ENCODE measurements at regions not wholly inside any gene's neighbourhood (a gene's known extent, or its start where the extent isn't known, plus 50 kb on each side); places are given as distances from the start of the nearest gene placed in this dataset.

DNA sequence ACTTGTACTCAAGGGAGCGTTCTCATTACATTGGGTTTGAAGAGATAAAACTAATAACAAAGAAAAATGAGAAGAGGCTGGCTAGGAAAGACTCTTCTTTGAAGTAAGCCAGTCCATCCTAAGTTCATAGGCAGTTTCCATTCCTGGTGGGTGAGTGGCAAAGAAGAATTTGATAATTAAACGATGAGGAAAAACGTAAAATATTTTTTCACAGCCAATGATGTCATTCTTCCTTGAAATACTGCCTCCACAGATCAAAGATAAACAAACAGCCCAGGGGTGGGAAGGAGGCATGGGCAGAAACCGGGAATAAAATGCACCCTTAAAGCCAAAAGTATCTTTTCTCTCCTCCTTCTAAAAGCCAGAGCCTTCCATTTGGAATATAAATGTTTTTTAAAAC lies 346.6 kb downstream of the PMP22 start:
- TF ChIP-seq YY1 (IDR thresholded peaks at IDR 0.05; ENCODE audit: low read depth), result no peak
- TF ChIP-seq, protein P1, sequence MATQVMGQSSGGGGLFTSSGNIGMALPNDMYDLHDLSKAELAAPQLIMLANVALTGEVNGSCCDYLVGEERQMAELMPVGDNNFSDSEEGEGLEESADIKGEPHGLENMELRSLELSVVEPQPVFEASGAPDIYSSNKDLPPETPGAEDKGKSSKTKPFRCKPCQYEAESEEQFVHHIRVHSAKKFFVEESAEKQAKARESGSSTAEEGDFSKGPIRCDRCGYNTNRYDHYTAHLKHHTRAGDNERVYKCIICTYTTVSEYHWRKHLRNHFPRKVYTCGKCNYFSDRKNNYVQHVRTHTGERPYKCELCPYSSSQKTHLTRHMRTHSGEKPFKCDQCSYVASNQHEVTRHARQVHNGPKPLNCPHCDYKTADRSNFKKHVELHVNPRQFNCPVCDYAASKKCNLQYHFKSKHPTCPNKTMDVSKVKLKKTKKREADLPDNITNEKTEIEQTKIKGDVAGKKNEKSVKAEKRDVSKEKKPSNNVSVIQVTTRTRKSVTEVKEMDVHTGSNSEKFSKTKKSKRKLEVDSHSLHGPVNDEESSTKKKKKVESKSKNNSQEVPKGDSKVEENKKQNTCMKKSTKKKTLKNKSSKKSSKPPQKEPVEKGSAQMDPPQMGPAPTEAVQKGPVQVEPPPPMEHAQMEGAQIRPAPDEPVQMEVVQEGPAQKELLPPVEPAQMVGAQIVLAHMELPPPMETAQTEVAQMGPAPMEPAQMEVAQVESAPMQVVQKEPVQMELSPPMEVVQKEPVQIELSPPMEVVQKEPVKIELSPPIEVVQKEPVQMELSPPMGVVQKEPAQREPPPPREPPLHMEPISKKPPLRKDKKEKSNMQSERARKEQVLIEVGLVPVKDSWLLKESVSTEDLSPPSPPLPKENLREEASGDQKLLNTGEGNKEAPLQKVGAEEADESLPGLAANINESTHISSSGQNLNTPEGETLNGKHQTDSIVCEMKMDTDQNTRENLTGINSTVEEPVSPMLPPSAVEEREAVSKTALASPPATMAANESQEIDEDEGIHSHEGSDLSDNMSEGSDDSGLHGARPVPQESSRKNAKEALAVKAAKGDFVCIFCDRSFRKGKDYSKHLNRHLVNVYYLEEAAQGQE (IDR thresholded peaks at IDR 0.05; ENCODE audit: low read depth), result no peak
- TF ChIP-seq, protein P2, sequence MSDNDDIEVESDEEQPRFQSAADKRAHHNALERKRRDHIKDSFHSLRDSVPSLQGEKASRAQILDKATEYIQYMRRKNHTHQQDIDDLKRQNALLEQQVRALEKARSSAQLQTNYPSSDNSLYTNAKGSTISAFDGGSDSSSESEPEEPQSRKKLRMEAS (IDR thresholded peaks at IDR 0.05), result no peak
- TF ChIP-seq TEAD4 (IDR thresholded peaks at IDR 0.05), result no peak
- no peak for TF ChIP-seq EP300 (IDR thresholded peaks at IDR 0.05; ENCODE audit: borderline replicate concordance)
- TF ChIP-seq CEBPB (IDR thresholded peaks at IDR 0.05), result no peak
- TF ChIP-seq EGR1 (IDR thresholded peaks at IDR 0.05), result no peak
- TF ChIP-seq TCF12 (IDR thresholded peaks at IDR 0.05; ENCODE audit: low read depth), result no peak
- no peak for TF ChIP-seq TAF1 (IDR thresholded peaks at IDR 0.05; ENCODE audit: low read depth)
- TF ChIP-seq ZBTB7A (IDR thresholded peaks at IDR 0.05; ENCODE audit: low read depth), result no peak
- no peak for TF ChIP-seq NFIC (IDR thresholded peaks at IDR 0.05)
- TF ChIP-seq FOXM1 (IDR thresholded peaks at IDR 0.05; ENCODE audit: borderline replicate concordance, low read depth), result no peak
- TF ChIP-seq, protein P3, sequence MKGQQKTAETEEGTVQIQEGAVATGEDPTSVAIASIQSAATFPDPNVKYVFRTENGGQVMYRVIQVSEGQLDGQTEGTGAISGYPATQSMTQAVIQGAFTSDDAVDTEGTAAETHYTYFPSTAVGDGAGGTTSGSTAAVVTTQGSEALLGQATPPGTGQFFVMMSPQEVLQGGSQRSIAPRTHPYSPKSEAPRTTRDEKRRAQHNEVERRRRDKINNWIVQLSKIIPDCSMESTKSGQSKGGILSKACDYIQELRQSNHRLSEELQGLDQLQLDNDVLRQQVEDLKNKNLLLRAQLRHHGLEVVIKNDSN (IDR thresholded peaks at IDR 0.05), result no peak
- no peak for TF ChIP-seq CREB1 (IDR thresholded peaks at IDR 0.05; ENCODE audit: low read depth)

DNA sequence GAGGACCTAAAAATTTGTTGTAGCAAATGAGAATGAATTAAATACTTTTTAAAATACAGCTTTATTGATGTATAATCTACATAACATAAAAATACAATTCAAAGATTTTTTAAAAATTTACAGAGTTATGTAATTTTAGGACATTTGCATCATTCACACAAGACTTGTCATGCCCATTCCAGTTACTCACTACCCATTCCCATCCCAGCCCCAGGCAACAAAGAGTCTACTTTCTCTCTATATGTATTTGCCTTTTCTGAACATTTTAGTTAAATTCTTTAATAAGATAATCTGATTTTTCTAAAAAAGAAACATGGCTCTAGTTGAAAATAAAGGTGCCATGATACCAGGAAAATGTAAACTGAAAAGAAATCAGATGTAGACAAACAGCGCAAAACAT lies 354.2 kb downstream of the PMP22 start:
- TF ChIP-seq, protein P1 (IDR thresholded peaks at IDR 0.05; ENCODE audit: low read depth), result no peak
- no peak for TF ChIP-seq TAF1 (IDR thresholded peaks at IDR 0.05; ENCODE audit: low read depth)
- no peak for TF ChIP-seq CREB1 (IDR thresholded peaks at IDR 0.05; ENCODE audit: low read depth)
- TF ChIP-seq ZBTB7A (IDR thresholded peaks at IDR 0.05; ENCODE audit: low read depth), result no peak
- no peak for TF ChIP-seq EGR1 (IDR thresholded peaks at IDR 0.05)
- no peak for TF ChIP-seq TCF12 (IDR thresholded peaks at IDR 0.05; ENCODE audit: low read depth)
- no peak for TF ChIP-seq TEAD4 (IDR thresholded peaks at IDR 0.05)

DNA sequence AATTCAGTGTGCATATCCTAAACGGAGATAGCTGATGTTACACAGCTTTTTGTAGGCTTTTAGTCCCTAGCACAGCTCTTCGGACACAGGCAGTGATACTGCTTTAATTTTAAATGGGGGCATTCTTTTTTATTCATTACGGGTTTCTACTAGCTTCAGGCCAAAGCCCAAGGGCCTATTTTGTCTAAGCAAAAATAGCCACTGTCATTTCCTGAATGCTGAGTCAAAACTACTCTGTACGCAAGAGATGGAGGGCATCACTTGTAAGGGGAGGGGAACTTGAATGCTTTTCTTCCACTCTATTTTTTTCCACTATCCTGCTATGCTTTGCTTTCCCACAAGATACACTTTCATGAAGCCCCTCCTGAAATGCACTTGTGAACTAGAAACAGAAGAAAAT lies 360.7 kb downstream of the PMP22 start:
- TF ChIP-seq TAF1 (IDR thresholded peaks at IDR 0.05; ENCODE audit: low read depth), result no peak
- TF ChIP-seq RAD21 (IDR thresholded peaks at IDR 0.05; ENCODE audit: low read depth), result no peak
- TF ChIP-seq CREB1 (IDR thresholded peaks at IDR 0.05; ENCODE audit: low read depth), result no peak
- no peak for TF ChIP-seq ZBTB7A (IDR thresholded peaks at IDR 0.05; ENCODE audit: low read depth)
- TF ChIP-seq TCF12 (IDR thresholded peaks at IDR 0.05; ENCODE audit: low read depth), result no peak

DNA sequence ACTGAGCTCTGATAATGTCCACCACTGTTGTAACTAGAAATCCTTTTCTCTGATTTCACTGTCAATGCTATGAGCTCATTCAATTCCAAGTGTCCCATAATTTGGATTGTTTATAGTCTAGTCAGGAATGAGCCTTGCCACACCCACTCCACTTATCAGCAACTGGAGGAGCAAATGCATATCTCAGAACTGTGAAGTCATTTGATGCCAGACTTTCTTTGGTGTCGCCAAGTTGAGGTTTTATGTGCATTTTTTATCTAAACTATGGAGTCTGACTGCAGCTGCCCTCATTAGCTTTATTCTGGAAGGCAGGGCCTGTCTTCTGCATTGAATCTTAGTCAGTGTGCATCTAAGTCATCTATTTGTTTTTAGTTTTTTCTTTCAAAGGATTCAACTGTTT lies 361.3 kb downstream of the PMP22 start:
- no peak for TF ChIP-seq EGR1 (IDR thresholded peaks at IDR 0.05)
- TF ChIP-seq FOXM1 (IDR thresholded peaks at IDR 0.05; ENCODE audit: borderline replicate concordance, low read depth), result no peak
- no peak for TF ChIP-seq TCF12 (IDR thresholded peaks at IDR 0.05; ENCODE audit: low read depth)
- TF ChIP-seq EP300 (IDR thresholded peaks at IDR 0.05; ENCODE audit: borderline replicate concordance), result no peak
- TF ChIP-seq CEBPB (IDR thresholded peaks at IDR 0.05), result no peak
- TF ChIP-seq, protein P2 (IDR thresholded peaks at IDR 0.05), result no peak
- TF ChIP-seq, protein P1 (IDR thresholded peaks at IDR 0.05; ENCODE audit: low read depth), result no peak

DNA sequence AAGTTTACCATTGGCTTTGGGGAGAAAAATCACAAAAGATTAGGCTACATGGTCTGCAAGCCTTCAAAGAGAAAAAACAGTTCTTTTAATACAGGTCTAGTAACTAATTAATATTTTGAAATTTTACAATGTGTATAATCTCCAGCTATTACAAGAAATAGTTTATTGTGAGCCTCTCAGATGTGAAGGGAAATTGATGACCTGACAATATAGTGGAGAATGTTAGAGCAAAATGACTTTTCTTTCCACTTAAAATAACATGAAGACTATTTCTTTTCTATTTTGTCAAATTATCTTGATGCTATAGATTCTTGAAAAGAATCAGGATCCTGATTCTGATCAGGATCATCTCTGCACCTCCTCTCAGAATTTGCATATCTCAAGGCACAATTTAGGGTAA lies 362.3 kb downstream of the PMP22 start:
- TF ChIP-seq CREB1 (IDR thresholded peaks at IDR 0.05; ENCODE audit: low read depth), result no peak
- no peak for TF ChIP-seq NFIC (IDR thresholded peaks at IDR 0.05)
- TF ChIP-seq FOXM1 (IDR thresholded peaks at IDR 0.05; ENCODE audit: borderline replicate concordance, low read depth), result no peak
- no peak for TF ChIP-seq YY1 (IDR thresholded peaks at IDR 0.05; ENCODE audit: low read depth)
- TF ChIP-seq ZBTB7A (IDR thresholded peaks at IDR 0.05; ENCODE audit: low read depth), result no peak
- TF ChIP-seq, protein P2 (IDR thresholded peaks at IDR 0.05), result no peak

Data from Ishikawa (cell line).